ENCODE measurements at regions not wholly inside any gene's neighbourhood (a gene's known extent, or its start where the extent isn't known, plus 50 kb on each side); places are given as distances from the start of the nearest gene placed in this dataset.
A peak's percentile ranks its signal among the peaks of the same experiment; 100 is the strongest.

GRCh38 chr3:30350901-30351300, 255.5 kb upstream of the TGFBR2 start:
- no peak for TF ChIP-seq CTCF (IDR thresholded peaks at IDR 0.05)
- peaks cover 0 to 45% of the 10 kb centered on the region in 2 donors for H3K4me1 ChIP-seq

GRCh38 chr3:30352410-30353318, 253.7 kb upstream of the TGFBR2 start:
- Histone ChIP-seq H3K4me3 (no peak overlapping the region), H3K27me3 (no peaks in the 10 kb centered on the region), H3K4me1 (peaks cover 0 to 46% of the 10 kb centered on the region in 2 donors), H3K9me3 (no peaks in the 10 kb centered on the region), H3K27ac (peak overlapping the region; percentile 62 to 84), H3K36me3 (no peaks in the 10 kb centered on the region)
- no peak for DNase-seq (ENCODE audit: low spot score)
- TF ChIP-seq CTCF (IDR thresholded peaks at IDR 0.05): no peak

More at GRCh38 chr3:30350901-30351300, 255.5 kb upstream of the TGFBR2 start:
- H3K36me3 ChIP-seq: no peaks in the 10 kb centered on the region
- H3K27me3 ChIP-seq: no peaks in the 10 kb centered on the region
- no peaks in the 10 kb centered on the region for H3K9me3 ChIP-seq
- H3K4me3 ChIP-seq: no peak overlapping the region
- no peak for DNase-seq (ENCODE audit: low spot score)
- H3K27ac ChIP-seq: no peak overlapping the region

GRCh38 chr3:30353711-30354467, 252.5 kb upstream of the TGFBR2 start:
- peaks cover 0 to 41% of the 10 kb centered on the region in 2 donors for H3K4me1 ChIP-seq
- no peak for TF ChIP-seq CTCF (IDR thresholded peaks at IDR 0.05)

GRCh38 chr3:30354513-30354912, 251.9 kb upstream of the TGFBR2 start:
- no peak overlapping the region for H3K4me3 ChIP-seq
- H3K4me1 ChIP-seq: peaks cover 0 to 38% of the 10 kb centered on the region in 2 donors
- no peaks in the 10 kb centered on the region for H3K36me3 ChIP-seq
- H3K27ac ChIP-seq: peak overlapping the region; percentile 62 to 84
- TF ChIP-seq CTCF (IDR thresholded peaks at IDR 0.05): no peak
- no peak for DNase-seq (ENCODE audit: low spot score)
- no peaks in the 10 kb centered on the region for H3K9me3 ChIP-seq
- no peaks in the 10 kb centered on the region for H3K27me3 ChIP-seq

More at GRCh38 chr3:30353711-30354467, 252.5 kb upstream of the TGFBR2 start:
- Histone ChIP-seq H3K9me3 (no peaks in the 10 kb centered on the region), H3K4me3 (no peak overlapping the region), H3K27me3 (no peaks in the 10 kb centered on the region), H3K27ac (peak overlapping the region; percentile 62 to 84), H3K36me3 (no peaks in the 10 kb centered on the region)
- DNase-seq (ENCODE audit: low spot score): no peak

- H3K36me3 ChIP-seq: no peaks in the 10 kb centered on the region
- peak overlapping the region; percentile 62 to 84 for H3K27ac ChIP-seq
- no peak overlapping the region for H3K4me3 ChIP-seq
- DNase-seq (ENCODE audit: low spot score): no peak
- H3K4me1 ChIP-seq: peaks cover 0 to 34% of the 10 kb centered on the region in 2 donors
- no peaks in the 10 kb centered on the region for H3K27me3 ChIP-seq
- no peaks in the 10 kb centered on the region for H3K9me3 ChIP-seq
- TF ChIP-seq CTCF (IDR thresholded peaks at IDR 0.05): no peak
Measured at GRCh38 chr3:30354972-30355371, 251.4 kb upstream of the TGFBR2 start.
